WTC11 (cell line): ENCODE measurements at regions not wholly inside any gene's neighbourhood (a gene's known extent, or its start where the extent isn't known, plus 50 kb on each side); places are given as distances from the start of the nearest gene placed in this dataset.
"Not testable (repeated sequence)": the region's sequence is repeated elsewhere in the genome, so short reads cannot be mapped to it uniquely, and the experiment has no call there.

ENCODE experiments used
- ATAC-seq: fragments of 200-7000 bp; cut with Tn5 transposase; 2 replicates; pipeline ENCODE4 v1.10.0; 2021; ENCODE audit warnings: mild to moderate bottlenecking, moderate library complexity
- CTCF ChIA-PET: fragments of 300-600 bp; sonication (Branson Sonifier 250); formaldehyde crosslinking; loops from one replicate; lab custom pipeline; 2021; ENCODE audit warnings: antibody characterized with exemption; lab: Charles Lee
- POLR2A ChIA-PET: fragments of 350-600 bp; sonication (Branson Sonifier 250); formaldehyde crosslinking; loops from one replicate; lab custom pipeline; 2021; ENCODE audit warnings: antibody characterized with exemption; lab: Charles Lee
- DNase-seq: peaks from one replicate; pipeline ENCODE4 v3.0.0; 2021; ENCODE audit warnings: low spot score
- H3K27ac Mint-ChIP-seq: 2 replicates; pipeline ENCODE4 v1.8.0; 2021; ENCODE audit warnings: mixed read lengths
- H3K27me3 Mint-ChIP-seq: 2 replicates; pipeline ENCODE4 v1.8.0; 2021; ENCODE audit warnings: low read depth, mild to moderate bottlenecking, moderate library complexity, mixed read lengths
- H3K36me3 Mint-ChIP-seq: 2 replicates; pipeline ENCODE4 v1.8.0; 2021; ENCODE audit warnings: mixed read lengths
- H3K4me1 Mint-ChIP-seq: 2 replicates; pipeline ENCODE4 v1.8.0; 2022; ENCODE audit warnings: mixed read lengths
- H3K4me3 Mint-ChIP-seq: 2 replicates; pipeline ENCODE4 v1.8.0; 2021; ENCODE audit warnings: mild to moderate bottlenecking, moderate library complexity, mixed read lengths
- H3K9me3 Mint-ChIP-seq: 2 replicates; pipeline ENCODE4 v1.8.0; 2021; ENCODE audit warnings: mixed read lengths
- ELF4 ChIP-seq: sonication (generic); formaldehyde crosslinking; IDR thresholded peaks from 2 replicates; pipeline ENCODE4 v1.8.1; 2022; ENCODE audit warnings: low read depth, mild to moderate bottlenecking, moderate library complexity, missing genetic modification reagents
- FOXJ3 ChIP-seq: sonication (generic); formaldehyde crosslinking; IDR thresholded peaks from 2 replicates; pipeline ENCODE4 v1.9.0; 2021; ENCODE audit warnings: missing genetic modification reagents, mild to moderate bottlenecking, borderline replicate concordance
- FOXK1 ChIP-seq: sonication (generic); formaldehyde crosslinking; IDR thresholded peaks from 2 replicates; pipeline ENCODE4 v1.8.0; 2022; ENCODE audit warnings: mild to moderate bottlenecking, moderate library complexity, missing genetic modification reagents
- NFE2L1 ChIP-seq: sonication (generic); formaldehyde crosslinking; IDR thresholded peaks from 2 replicates; pipeline ENCODE4 v1.8.1; 2023; ENCODE audit warnings: missing genetic modification reagents
- NR1H2 ChIP-seq: sonication (generic); formaldehyde crosslinking; IDR thresholded peaks from 2 replicates; pipeline ENCODE4 v1.9.0; 2021; ENCODE audit warnings: mild to moderate bottlenecking, moderate library complexity, missing genetic modification reagents
- RORB ChIP-seq: fragments of 250-450 bp; sonication (Bioruptor Pico); IDR thresholded peaks from 2 replicates; pipeline ENCODE4 v1.9.0; 2021; ENCODE audit warnings: mild to moderate bottlenecking
- TP53 ChIP-seq: sonication (generic); formaldehyde crosslinking; IDR thresholded peaks from 2 replicates; pipeline ENCODE4 v1.8.1; 2023; ENCODE audit warnings: mild to moderate bottlenecking, missing genetic modification reagents
- ZNF138 ChIP-seq: sonication (generic); formaldehyde crosslinking; conservative IDR thresholded peaks from 2 replicates; pipeline ENCODE4 v1.8.1; 2022; ENCODE audit warnings: mild to moderate bottlenecking, moderate library complexity, missing genetic modification reagents
- TF ChIP-seq, protein P1 (sequence below): sonication (generic); formaldehyde crosslinking; IDR thresholded peaks from 2 replicates; pipeline ENCODE4 v1.8.0; 2022; ENCODE audit warnings: missing genetic modification reagents
- TF ChIP-seq, protein P2 (sequence below): sonication (generic); formaldehyde crosslinking; IDR thresholded peaks from 2 replicates; pipeline ENCODE4 v1.8.1; 2022; ENCODE audit warnings: mild to moderate bottlenecking, moderate library complexity, missing genetic modification reagents
- TF ChIP-seq, protein P3 (sequence below): fragments of 250-450 bp; sonication (Bioruptor Pico); IDR thresholded peaks from 2 replicates; pipeline ENCODE4 v1.9.0; 2021; ENCODE audit warnings: mild to moderate bottlenecking
- TF ChIP-seq, protein P4 (sequence below): sonication (generic); formaldehyde crosslinking; IDR thresholded peaks from 2 replicates; pipeline ENCODE4 v1.8.0; 2022; ENCODE audit warnings: mild to moderate bottlenecking, missing genetic modification reagents

DNA sequence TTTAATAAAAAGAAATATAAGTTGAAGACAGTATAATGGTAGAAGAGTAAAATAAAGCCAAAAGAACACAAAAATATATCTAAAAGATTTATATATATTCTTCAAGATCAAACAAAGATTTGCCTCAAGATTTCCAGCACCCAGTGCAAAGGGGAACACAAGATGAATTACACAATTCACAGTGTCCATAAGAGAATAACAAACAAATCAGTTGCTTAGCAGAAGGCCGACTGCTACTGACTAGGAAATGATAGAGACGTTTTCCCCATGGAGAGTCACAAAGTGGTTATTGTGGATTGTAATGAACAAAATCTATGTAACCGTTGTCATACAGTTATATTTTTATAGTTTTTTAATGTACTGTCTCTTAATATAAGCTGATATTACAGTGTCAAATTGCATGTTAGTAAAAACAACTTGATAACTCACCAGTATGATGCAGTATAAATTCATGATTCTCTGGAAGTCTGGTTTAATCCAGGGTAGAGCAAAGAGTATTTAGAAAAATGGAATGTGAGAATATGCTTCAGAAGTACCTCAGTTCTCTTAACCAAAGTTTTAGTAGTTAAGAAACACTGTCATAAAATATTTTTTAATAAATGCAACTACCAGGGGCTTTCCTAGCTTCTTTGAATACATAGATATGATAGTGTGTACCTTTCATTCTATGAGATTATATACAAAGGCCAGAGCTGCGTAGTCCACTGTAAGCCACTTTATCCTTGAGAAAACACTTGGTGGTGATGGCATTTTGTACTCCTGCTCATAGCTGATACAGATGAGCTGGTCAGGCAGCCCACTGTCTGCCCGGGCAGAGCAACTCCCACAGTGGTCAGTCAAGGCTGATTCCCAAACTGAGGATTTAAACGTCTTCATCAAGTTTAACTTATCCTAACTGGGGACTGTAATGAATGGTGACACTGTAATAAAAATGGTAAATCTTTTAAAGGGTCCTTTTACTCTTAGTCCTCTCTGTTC is 180.5 kb upstream of the DTNA start:
- no peak for DNase-seq
- peaks cover 6% of the 10 kb centered on the region for H3K9me3 Mint-ChIP-seq
- ATAC-seq: no peak
- CTCF ChIA-PET: no interaction called here
- TF ChIP-seq FOXJ3 (no peak), RORB (CRISPR knock-in tag) (no peak), FOXK1 (no peak), ELF4 (CRISPR knock-in tag) (no peak), TP53 (CRISPR knock-in tag) (no peak)
- TF ChIP-seq, protein P1, sequence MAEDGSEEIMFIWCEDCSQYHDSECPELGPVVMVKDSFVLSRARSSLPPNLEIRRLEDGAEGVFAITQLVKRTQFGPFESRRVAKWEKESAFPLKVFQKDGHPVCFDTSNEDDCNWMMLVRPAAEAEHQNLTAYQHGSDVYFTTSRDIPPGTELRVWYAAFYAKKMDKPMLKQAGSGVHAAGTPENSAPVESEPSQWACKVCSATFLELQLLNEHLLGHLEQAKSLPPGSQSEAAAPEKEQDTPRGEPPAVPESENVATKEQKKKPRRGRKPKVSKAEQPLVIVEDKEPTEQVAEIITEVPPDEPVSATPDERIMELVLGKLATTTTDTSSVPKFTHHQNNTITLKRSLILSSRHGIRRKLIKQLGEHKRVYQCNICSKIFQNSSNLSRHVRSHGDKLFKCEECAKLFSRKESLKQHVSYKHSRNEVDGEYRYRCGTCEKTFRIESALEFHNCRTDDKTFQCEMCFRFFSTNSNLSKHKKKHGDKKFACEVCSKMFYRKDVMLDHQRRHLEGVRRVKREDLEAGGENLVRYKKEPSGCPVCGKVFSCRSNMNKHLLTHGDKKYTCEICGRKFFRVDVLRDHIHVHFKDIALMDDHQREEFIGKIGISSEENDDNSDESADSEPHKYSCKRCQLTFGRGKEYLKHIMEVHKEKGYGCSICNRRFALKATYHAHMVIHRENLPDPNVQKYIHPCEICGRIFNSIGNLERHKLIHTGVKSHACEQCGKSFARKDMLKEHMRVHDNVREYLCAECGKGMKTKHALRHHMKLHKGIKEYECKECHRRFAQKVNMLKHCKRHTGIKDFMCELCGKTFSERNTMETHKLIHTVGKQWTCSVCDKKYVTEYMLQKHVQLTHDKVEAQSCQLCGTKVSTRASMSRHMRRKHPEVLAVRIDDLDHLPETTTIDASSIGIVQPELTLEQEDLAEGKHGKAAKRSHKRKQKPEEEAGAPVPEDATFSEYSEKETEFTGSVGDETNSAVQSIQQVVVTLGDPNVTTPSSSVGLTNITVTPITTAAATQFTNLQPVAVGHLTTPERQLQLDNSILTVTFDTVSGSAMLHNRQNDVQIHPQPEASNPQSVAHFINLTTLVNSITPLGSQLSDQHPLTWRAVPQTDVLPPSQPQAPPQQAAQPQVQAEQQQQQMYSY (CRISPR knock-in tag): no peak
- TF ChIP-seq, protein P2, sequence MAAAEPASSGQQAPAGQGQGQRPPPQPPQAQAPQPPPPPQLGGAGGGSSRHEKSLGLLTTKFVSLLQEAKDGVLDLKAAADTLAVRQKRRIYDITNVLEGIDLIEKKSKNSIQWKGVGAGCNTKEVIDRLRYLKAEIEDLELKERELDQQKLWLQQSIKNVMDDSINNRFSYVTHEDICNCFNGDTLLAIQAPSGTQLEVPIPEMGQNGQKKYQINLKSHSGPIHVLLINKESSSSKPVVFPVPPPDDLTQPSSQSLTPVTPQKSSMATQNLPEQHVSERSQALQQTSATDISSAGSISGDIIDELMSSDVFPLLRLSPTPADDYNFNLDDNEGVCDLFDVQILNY (CRISPR knock-in tag): no peak
- no peak overlapping the region for H3K27ac Mint-ChIP-seq
- peaks cover 38% of the 10 kb centered on the region for H3K4me1 Mint-ChIP-seq
- no peak overlapping the region for H3K4me3 Mint-ChIP-seq
- peaks cover 2% of the 10 kb centered on the region; the same call in 1 of the 2 replicates for H3K36me3 Mint-ChIP-seq
- H3K27me3 Mint-ChIP-seq: no peaks in the 10 kb centered on the region
- POLR2A ChIA-PET: no interaction called here

DNA sequence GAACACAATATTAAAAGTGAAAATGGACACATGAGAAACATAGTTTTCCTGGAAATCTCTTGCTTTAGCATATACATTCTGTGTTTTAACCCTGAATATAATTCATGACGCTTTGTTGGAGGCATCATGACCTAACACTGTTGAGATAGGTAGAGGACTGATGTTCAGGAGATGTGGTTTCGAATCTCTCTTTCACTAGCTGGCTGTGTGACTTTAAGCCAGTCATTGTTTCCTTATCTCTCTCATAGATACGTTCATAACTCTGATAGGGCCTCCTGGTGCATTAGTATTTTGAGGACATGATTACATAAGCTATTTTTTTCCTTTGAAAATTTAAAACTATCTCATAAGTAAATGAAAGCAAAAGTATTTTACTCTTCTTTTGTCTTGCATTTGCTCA is 179.0 kb upstream of the DTNA start:
- H3K27me3 Mint-ChIP-seq: no peaks in the 10 kb centered on the region
- ChIA-PET CTCF (interaction anchor here (1.3 kb wide), 1 partner anchor 131 kb away, joined by 4 read pairs; no protein-coding TSS in a partner anchor), POLR2A (no interaction called here)
- peaks cover 35% of the 10 kb centered on the region for H3K4me1 Mint-ChIP-seq
- TF ChIP-seq, protein P3, sequence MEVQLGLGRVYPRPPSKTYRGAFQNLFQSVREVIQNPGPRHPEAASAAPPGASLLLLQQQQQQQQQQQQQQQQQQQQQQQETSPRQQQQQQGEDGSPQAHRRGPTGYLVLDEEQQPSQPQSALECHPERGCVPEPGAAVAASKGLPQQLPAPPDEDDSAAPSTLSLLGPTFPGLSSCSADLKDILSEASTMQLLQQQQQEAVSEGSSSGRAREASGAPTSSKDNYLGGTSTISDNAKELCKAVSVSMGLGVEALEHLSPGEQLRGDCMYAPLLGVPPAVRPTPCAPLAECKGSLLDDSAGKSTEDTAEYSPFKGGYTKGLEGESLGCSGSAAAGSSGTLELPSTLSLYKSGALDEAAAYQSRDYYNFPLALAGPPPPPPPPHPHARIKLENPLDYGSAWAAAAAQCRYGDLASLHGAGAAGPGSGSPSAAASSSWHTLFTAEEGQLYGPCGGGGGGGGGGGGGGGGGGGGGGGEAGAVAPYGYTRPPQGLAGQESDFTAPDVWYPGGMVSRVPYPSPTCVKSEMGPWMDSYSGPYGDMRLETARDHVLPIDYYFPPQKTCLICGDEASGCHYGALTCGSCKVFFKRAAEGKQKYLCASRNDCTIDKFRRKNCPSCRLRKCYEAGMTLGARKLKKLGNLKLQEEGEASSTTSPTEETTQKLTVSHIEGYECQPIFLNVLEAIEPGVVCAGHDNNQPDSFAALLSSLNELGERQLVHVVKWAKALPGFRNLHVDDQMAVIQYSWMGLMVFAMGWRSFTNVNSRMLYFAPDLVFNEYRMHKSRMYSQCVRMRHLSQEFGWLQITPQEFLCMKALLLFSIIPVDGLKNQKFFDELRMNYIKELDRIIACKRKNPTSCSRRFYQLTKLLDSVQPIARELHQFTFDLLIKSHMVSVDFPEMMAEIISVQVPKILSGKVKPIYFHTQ (CRISPR knock-in tag): no peak
- TF ChIP-seq, protein P4, sequence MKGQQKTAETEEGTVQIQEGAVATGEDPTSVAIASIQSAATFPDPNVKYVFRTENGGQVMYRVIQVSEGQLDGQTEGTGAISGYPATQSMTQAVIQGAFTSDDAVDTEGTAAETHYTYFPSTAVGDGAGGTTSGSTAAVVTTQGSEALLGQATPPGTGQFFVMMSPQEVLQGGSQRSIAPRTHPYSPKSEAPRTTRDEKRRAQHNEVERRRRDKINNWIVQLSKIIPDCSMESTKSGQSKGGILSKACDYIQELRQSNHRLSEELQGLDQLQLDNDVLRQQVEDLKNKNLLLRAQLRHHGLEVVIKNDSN (CRISPR knock-in tag): no peak
- TF ChIP-seq ZNF138 (no peak), NR1H2 (CRISPR knock-in tag) (no peak), NFE2L1 (CRISPR knock-in tag) (no peak)
- DNase-seq: no peak
- no peak overlapping the region for H3K27ac Mint-ChIP-seq
- H3K4me3 Mint-ChIP-seq: no peak overlapping the region
- H3K9me3 Mint-ChIP-seq: peaks cover 12% of the 10 kb centered on the region
- no peak for ATAC-seq
- peaks cover 5% of the 10 kb centered on the region; the same call in 1 of the 2 replicates for H3K36me3 Mint-ChIP-seq

DNA sequence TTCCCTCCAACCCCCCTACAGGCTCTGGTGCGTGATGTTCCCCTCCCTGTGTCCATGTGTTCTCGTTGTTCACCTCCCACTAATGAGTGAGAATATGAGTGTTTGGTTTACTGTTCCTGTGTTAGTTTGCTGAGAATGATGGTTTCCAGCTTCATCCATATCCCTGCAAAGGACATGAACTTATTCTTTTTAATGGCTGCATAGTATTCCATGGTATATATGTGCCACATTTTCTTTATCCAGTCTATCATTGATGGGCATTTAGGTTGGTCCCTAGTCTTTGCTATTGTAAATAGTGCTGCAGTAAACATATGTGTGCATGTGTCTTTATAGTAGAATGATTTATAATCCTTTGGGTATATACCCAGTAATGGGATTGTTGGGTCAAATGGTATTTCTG is 175.5 kb upstream of the DTNA start:
- H3K27me3 Mint-ChIP-seq, H3K27ac Mint-ChIP-seq, CTCF ChIA-PET, POLR2A ChIA-PET, H3K4me3 Mint-ChIP-seq, H3K36me3 Mint-ChIP-seq, DNase-seq, ATAC-seq: not testable (repeated sequence)
- peaks cover 49% of the 10 kb centered on the region for H3K4me1 Mint-ChIP-seq
- H3K9me3 Mint-ChIP-seq: peaks cover 12% of the 10 kb centered on the region
